ENCODE measurements at regions not wholly inside any gene's neighbourhood (a gene's known extent, or its start where the extent isn't known, plus 50 kb on each side); places are given as distances from the start of the nearest gene placed in this dataset.

GRCh38 chr2:223187256-223187655 lies 135.3 kb downstream of the KCNE4 start:
- TF ChIP-seq CTCF (conservative IDR thresholded peaks at IDR 0.05): no peak
- no peak overlapping the region for H2BK12ac ChIP-seq (ENCODE audit: insufficient read length, low read depth, low read length)
- Mint-ChIP-seq H3K27me3 (ENCODE audit: low read depth) (peaks cover 6% of the 10 kb centered on the region), H3K36me3 (ENCODE audit: insufficient read depth in 1 of 3, low read depth in 3 of 3) (peaks cover 0 to 4% (median 0%) of the 10 kb centered on the region in 3 experiments; a peak in 4 of 7 replicates), H3K4me3 (no peak overlapping the region), H3K27ac (no peak overlapping the region), H3K9me3 (peaks cover 6 to 9% of the 10 kb centered on the region in 2 experiments; a peak in 4 of 5 replicates), H3K4me1 (peaks cover 30 to 39% of the 10 kb centered on the region in 2 experiments)
- H3K79me1 ChIP-seq (ENCODE audit: insufficient read depth, low read depth, low read length, poor library complexity, severe bottlenecking): no peaks in the 10 kb centered on the region
- H3K4me2 ChIP-seq (ENCODE audit: insufficient read depth, insufficient read length, low read length): no peak overlapping the region
- no peak overlapping the region for H3K9ac ChIP-seq (ENCODE audit: extremely low read depth, insufficient read length, low read length)
- no peak for DNase-seq
- H4K20me1 ChIP-seq (ENCODE audit: control insufficient read depth, insufficient read depth, insufficient read length): no peaks in the 10 kb centered on the region
- H3K18ac ChIP-seq (ENCODE audit: insufficient read length, low read depth, low read length): no peak overlapping the region
- H3K79me2 ChIP-seq (ENCODE audit: insufficient read depth, low read length): no peaks in the 10 kb centered on the region
- no peaks in the 10 kb centered on the region for H3K27me3 ChIP-seq (ENCODE audit: insufficient read depth, low read length)
- no peak overlapping the region for H4K8ac ChIP-seq (replicated peaks; ENCODE audit: insufficient read length, low read depth, low read length)
- no peaks in the 10 kb centered on the region for H3K9me3 ChIP-seq (ENCODE audit: control insufficient read depth, low read depth, low read length)
- no peak overlapping the region for H2AFZ ChIP-seq (ENCODE audit: low read length)
- no peak overlapping the region for H2AK5ac ChIP-seq (ENCODE audit: insufficient read length, low read length)
- no peak overlapping the region for H3K27ac ChIP-seq (ENCODE audit: insufficient read length, low read depth, low read length)
- WGBS (ENCODE audit: extremely low coverage, insufficient read length, low lambda C conversion rate): no CpG with 5 or more reads among the region's 3 CpGs
- H2BK20ac ChIP-seq (ENCODE audit: low read depth, low read length, poor library complexity, severe bottlenecking): no peak overlapping the region
- H4K91ac ChIP-seq (ENCODE audit: insufficient read length, low read depth, low read length): no peak overlapping the region
- H3T11ph ChIP-seq (ENCODE audit: low read length): no peak overlapping the region
- H3K23ac ChIP-seq (ENCODE audit: insufficient read length, low read depth, low read length): no peak overlapping the region
- no peak overlapping the region for H2BK5ac ChIP-seq (ENCODE audit: insufficient read length, low read length)
- H3K4ac ChIP-seq (ENCODE audit: low read depth, low read length): no peak overlapping the region
- H3K14ac ChIP-seq (ENCODE audit: insufficient read depth, low read length): no peak overlapping the region
- H3K4me1 ChIP-seq (ENCODE audit: insufficient read depth, low read length): no peaks in the 10 kb centered on the region
- H3K23me2 ChIP-seq (ENCODE audit: insufficient read length, low read depth, low read length, poor library complexity, severe bottlenecking): no peaks in the 10 kb centered on the region
- no peak overlapping the region for H3K56ac ChIP-seq (ENCODE audit: insufficient read length, low read depth, low read length)
- H2BK15ac ChIP-seq (ENCODE audit: low read depth, low read length): no peak overlapping the region
- H2BK120ac ChIP-seq (ENCODE audit: low read depth, low read length, poor library complexity, severe bottlenecking): no peak overlapping the region
- no peak overlapping the region for H4K5ac ChIP-seq (ENCODE audit: insufficient read length, low read depth, low read length)

Measured in H9 (cell line).